ENCODE measurements at regions not wholly inside any gene's neighbourhood (a gene's known extent, or its start where the extent isn't known, plus 50 kb on each side); places are given as distances from the start of the nearest gene placed in this dataset.

GRCh38 chr7:28276298-28276697 is 95.7 kb upstream of the JAZF1 start:
- H3K4me3 ChIP-seq, result no peak overlapping the region
- H3K27me3 ChIP-seq, result no peaks in the 10 kb centered on the region
- no peak for TF ChIP-seq CTCF (IDR thresholded peaks at IDR 0.05; ENCODE audit: low read depth, low read length)
- no peak overlapping the region for H3K27ac ChIP-seq
- no peaks in the 10 kb centered on the region for H3K4me1 ChIP-seq (ENCODE audit: low read depth)
- H3K9me3 ChIP-seq (ENCODE audit: low read depth), result no peaks in the 10 kb centered on the region
- H3K36me3 ChIP-seq, result no peaks in the 10 kb centered on the region
- DNase-seq (ENCODE audit: low read depth in 1 of 2, low spot score in 1 of 2), result peak in 1 of 2 donors; percentile 28

- DNase-seq (ENCODE audit: low read depth in 1 of 2, low spot score in 1 of 2), result no peak
- Histone ChIP-seq H3K36me3 (no peaks in the 10 kb centered on the region), H3K4me1 (ENCODE audit: low read depth) (no peaks in the 10 kb centered on the region), H3K9me3 (ENCODE audit: low read depth) (no peaks in the 10 kb centered on the region), H3K4me3 (no peak overlapping the region), H3K27me3 (no peaks in the 10 kb centered on the region), H3K27ac (no peak overlapping the region)
- TF ChIP-seq CTCF (IDR thresholded peaks at IDR 0.05; ENCODE audit: low read depth, low read length), result no peak
These were observed 96.8 kb upstream of the JAZF1 start for GRCh38 chr7:28277364-28277763.

- no peaks in the 10 kb centered on the region for H3K27me3 ChIP-seq
- no peaks in the 10 kb centered on the region for H3K4me1 ChIP-seq (ENCODE audit: low read depth)
- no peaks in the 10 kb centered on the region for H3K36me3 ChIP-seq
- no peak overlapping the region for H3K4me3 ChIP-seq
- no peak overlapping the region for H3K27ac ChIP-seq
- DNase-seq (ENCODE audit: low read depth in 1 of 2, low spot score in 1 of 2), result no peak
- TF ChIP-seq CTCF (IDR thresholded peaks at IDR 0.05; ENCODE audit: low read depth, low read length), result no peak
- H3K9me3 ChIP-seq (ENCODE audit: low read depth), result no peaks in the 10 kb centered on the region
These were observed 97.4 kb upstream of the JAZF1 start for GRCh38 chr7:28277958-28278357.

- no peak overlapping the region for H3K4me3 ChIP-seq
- no peaks in the 10 kb centered on the region for H3K36me3 ChIP-seq
- H3K9me3 ChIP-seq (ENCODE audit: low read depth), result no peaks in the 10 kb centered on the region
- TF ChIP-seq CTCF (IDR thresholded peaks at IDR 0.05; ENCODE audit: low read depth, low read length), result no peak
- H3K27me3 ChIP-seq, result no peaks in the 10 kb centered on the region
- no peaks in the 10 kb centered on the region for H3K4me1 ChIP-seq (ENCODE audit: low read depth)
- DNase-seq (ENCODE audit: low read depth in 1 of 2, low spot score in 1 of 2), result no peak
- no peak overlapping the region for H3K27ac ChIP-seq
These were observed 99.9 kb upstream of the JAZF1 start for GRCh38 chr7:28280516-28280915.

- no peak overlapping the region for H3K4me3 ChIP-seq
- no peaks in the 10 kb centered on the region for H3K9me3 ChIP-seq (ENCODE audit: low read depth)
- no peak overlapping the region for H3K27ac ChIP-seq
- DNase-seq (ENCODE audit: low read depth in 1 of 2, low spot score in 1 of 2), result no peak
- H3K36me3 ChIP-seq, result no peaks in the 10 kb centered on the region
- H3K27me3 ChIP-seq, result no peaks in the 10 kb centered on the region
- H3K4me1 ChIP-seq (ENCODE audit: low read depth), result no peaks in the 10 kb centered on the region
- TF ChIP-seq CTCF (IDR thresholded peaks at IDR 0.05; ENCODE audit: low read depth, low read length), result no peak
These were observed 109.9 kb upstream of the JAZF1 start for GRCh38 chr7:28290496-28290895.

- Histone ChIP-seq H3K27me3 (no peaks in the 10 kb centered on the region), H3K9me3 (ENCODE audit: low read depth) (no peaks in the 10 kb centered on the region), H3K27ac (no peak overlapping the region), H3K4me1 (ENCODE audit: low read depth) (no peaks in the 10 kb centered on the region), H3K36me3 (no peaks in the 10 kb centered on the region), H3K4me3 (no peak overlapping the region)
- no peak for DNase-seq (ENCODE audit: low read depth in 1 of 2, low spot score in 1 of 2)
- TF ChIP-seq CTCF (IDR thresholded peaks at IDR 0.05; ENCODE audit: low read depth, low read length), result no peak
These were observed 111.0 kb upstream of the JAZF1 start for GRCh38 chr7:28291559-28291958.
